ENCODE measurements at regions not wholly inside any gene's neighbourhood (a gene's known extent, or its start where the extent isn't known, plus 50 kb on each side); places are given as distances from the start of the nearest gene placed in this dataset.
"Not testable (repeated sequence)": the region's sequence is repeated elsewhere in the genome, so short reads cannot be mapped to it uniquely, and the experiment has no call there.

DNA sequence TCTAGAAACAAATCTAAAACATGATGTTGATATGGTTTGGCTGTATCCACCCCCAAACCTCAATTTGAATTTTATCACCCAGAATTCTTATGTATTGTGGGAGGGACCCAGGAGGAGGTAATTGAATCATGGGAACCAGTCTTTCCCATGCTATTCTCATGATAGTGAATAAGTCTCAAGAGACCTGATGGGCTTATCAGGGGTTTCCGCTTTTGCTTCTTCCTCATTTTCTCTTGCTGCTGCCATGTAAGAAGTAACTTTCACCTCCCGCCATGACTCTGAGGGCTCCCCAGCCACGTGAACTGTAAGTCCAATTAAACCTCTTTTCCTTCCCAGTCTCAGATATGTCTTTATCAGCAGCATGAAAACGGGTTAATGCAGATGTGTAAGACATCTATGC, 232.7 kb upstream of the ONECUT1 start:
- ATAC-seq (ENCODE audit: insufficient read depth, low read depth): no peak
- TF ChIP-seq EZH2 (IDR thresholded peaks at IDR 0.05; ENCODE audit: borderline replicate concordance, low read depth, low read length, severe bottlenecking): no peak
- TF ChIP-seq, protein P1, sequence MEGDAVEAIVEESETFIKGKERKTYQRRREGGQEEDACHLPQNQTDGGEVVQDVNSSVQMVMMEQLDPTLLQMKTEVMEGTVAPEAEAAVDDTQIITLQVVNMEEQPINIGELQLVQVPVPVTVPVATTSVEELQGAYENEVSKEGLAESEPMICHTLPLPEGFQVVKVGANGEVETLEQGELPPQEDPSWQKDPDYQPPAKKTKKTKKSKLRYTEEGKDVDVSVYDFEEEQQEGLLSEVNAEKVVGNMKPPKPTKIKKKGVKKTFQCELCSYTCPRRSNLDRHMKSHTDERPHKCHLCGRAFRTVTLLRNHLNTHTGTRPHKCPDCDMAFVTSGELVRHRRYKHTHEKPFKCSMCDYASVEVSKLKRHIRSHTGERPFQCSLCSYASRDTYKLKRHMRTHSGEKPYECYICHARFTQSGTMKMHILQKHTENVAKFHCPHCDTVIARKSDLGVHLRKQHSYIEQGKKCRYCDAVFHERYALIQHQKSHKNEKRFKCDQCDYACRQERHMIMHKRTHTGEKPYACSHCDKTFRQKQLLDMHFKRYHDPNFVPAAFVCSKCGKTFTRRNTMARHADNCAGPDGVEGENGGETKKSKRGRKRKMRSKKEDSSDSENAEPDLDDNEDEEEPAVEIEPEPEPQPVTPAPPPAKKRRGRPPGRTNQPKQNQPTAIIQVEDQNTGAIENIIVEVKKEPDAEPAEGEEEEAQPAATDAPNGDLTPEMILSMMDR (IDR thresholded peaks at IDR 0.05; ENCODE audit: borderline replicate concordance, extremely low read depth, low read length, poor library complexity, severe bottlenecking): no peak
- DNase-seq: no peak

DNA sequence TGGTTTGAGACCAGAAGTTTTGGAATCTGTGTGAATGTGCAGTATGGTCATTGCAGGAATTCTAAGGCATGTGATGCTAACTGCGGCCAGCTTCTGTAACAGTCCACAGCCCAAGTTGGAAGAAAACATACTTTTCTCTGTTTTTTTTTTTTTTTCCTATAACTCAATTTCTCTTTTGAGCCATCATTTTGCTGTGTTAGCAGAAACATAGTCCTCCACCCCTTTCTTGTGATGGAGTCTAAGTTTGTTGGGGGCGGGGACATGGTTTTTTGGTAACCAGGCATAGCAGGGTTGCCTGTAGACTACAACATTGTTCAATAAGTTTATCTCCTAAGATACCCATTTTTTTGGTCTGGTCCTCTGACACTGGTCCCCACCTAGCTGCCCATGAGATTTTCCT, 223.2 kb upstream of the ONECUT1 start:
- TF ChIP-seq, protein P1 (IDR thresholded peaks at IDR 0.05; ENCODE audit: borderline replicate concordance, extremely low read depth, low read length, poor library complexity, severe bottlenecking): no peak
- no peak for ATAC-seq (ENCODE audit: insufficient read depth, low read depth)
- Histone ChIP-seq H3K27me3 (ENCODE audit: insufficient read depth, low read length, poor library complexity) (no peaks in the 10 kb centered on the region), H3K36me3 (ENCODE audit: insufficient read depth, low read length) (no peaks in the 10 kb centered on the region), H3K79me2 (ENCODE audit: insufficient read depth, low read length) (no peaks in the 10 kb centered on the region), H3K9me3 (ENCODE audit: insufficient read depth, low read length, severe bottlenecking) (no peaks in the 10 kb centered on the region), H3K27ac (ENCODE audit: low read length) (no peak overlapping the region), H2AFZ (ENCODE audit: low read depth, low read length) (no peak overlapping the region), H3K4me2 (ENCODE audit: insufficient read depth, low read length) (no peak overlapping the region), H3K4me3 (ENCODE audit: low read depth in 1 of 2, low read length in 2 of 2) (no peak overlapping the region), H3K4me1 (ENCODE audit: insufficient read depth, low read length) (no peaks in the 10 kb centered on the region), H3K9ac (ENCODE audit: low read depth, low read length) (no peak overlapping the region), H4K20me1 (ENCODE audit: insufficient read depth, low read length) (no peaks in the 10 kb centered on the region)
- DNase-seq: no peak

More for the DNA sequence above, 232.7 kb upstream of the ONECUT1 start:
- Histone ChIP-seq H3K9ac (ENCODE audit: low read depth, low read length) (no peak overlapping the region), H3K4me3 (ENCODE audit: low read depth in 1 of 2, low read length in 2 of 2) (no peak overlapping the region), H3K79me2 (ENCODE audit: insufficient read depth, low read length) (no peaks in the 10 kb centered on the region), H3K27me3 (ENCODE audit: insufficient read depth, low read length, poor library complexity) (no peaks in the 10 kb centered on the region), H4K20me1 (ENCODE audit: insufficient read depth, low read length) (no peaks in the 10 kb centered on the region), H3K27ac (ENCODE audit: low read length) (no peak overlapping the region), H3K36me3 (ENCODE audit: insufficient read depth, low read length) (no peaks in the 10 kb centered on the region), H3K4me1 (ENCODE audit: insufficient read depth, low read length) (no peaks in the 10 kb centered on the region), H2AFZ (ENCODE audit: low read depth, low read length) (no peak overlapping the region), H3K4me2 (ENCODE audit: insufficient read depth, low read length) (no peak overlapping the region), H3K9me3 (ENCODE audit: insufficient read depth, low read length, severe bottlenecking) (no peaks in the 10 kb centered on the region)

DNA sequence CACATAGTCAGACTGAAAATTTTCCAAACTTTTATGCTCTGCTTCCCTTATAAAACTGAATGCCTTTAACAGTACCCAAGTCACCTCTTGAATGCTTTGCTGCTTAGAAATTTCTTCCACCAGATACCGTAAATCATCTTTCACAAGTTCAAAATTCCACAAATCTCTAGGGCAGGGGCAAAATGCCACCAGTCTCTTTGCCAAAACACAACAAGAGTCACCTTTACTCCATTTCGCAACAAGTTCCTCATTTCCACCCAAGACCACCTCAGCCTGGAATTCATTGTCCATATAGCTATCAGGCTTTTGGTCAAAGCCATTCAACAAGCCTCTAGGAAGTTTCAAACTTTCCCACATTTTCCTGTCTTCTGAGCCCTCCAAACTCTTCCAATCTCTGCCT, 221.6 kb upstream of the ONECUT1 start:
- H3K9me3 ChIP-seq (ENCODE audit: insufficient read depth, low read length, severe bottlenecking); H3K4me2 ChIP-seq (ENCODE audit: insufficient read depth, low read length); H3K27ac ChIP-seq (ENCODE audit: low read length); ATAC-seq (ENCODE audit: insufficient read depth, low read depth); DNase-seq; H2AFZ ChIP-seq (ENCODE audit: low read depth, low read length); H3K4me3 ChIP-seq (ENCODE audit: low read depth in 1 of 2, low read length in 2 of 2); H3K9ac ChIP-seq (ENCODE audit: low read depth, low read length); H3K36me3 ChIP-seq (ENCODE audit: insufficient read depth, low read length); H3K4me1 ChIP-seq (ENCODE audit: insufficient read depth, low read length); H3K27me3 ChIP-seq (ENCODE audit: insufficient read depth, low read length, poor library complexity); H4K20me1 ChIP-seq (ENCODE audit: insufficient read depth, low read length); H3K79me2 ChIP-seq (ENCODE audit: insufficient read depth, low read length): not testable (repeated sequence)

DNA sequence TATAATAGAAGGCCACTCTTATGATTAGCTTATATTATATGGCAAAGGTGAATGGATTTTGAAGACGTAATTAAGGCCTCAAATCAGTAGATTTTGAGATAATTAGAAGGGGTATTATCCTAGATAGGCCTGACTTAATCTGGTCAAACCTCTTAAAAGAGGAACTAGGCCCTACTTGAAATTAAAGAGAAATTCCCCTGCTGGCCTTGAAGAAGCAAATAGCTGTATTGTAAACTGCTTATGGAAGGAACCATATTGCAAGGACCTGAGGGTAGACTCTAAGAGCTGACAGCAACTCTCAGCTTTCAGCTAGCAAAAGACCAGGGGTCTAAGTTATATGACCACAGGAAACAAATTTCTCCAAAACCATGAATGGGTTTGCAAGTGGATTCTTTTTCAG, 219.0 kb upstream of the ONECUT1 start:
- no peak overlapping the region for H3K27ac ChIP-seq (ENCODE audit: low read length)
- H4K20me1 ChIP-seq (ENCODE audit: insufficient read depth, low read length): no peaks in the 10 kb centered on the region
- H3K9ac ChIP-seq (ENCODE audit: low read depth, low read length): no peak overlapping the region
- no peak overlapping the region for H3K4me3 ChIP-seq (ENCODE audit: low read depth in 1 of 2, low read length in 2 of 2)
- no peaks in the 10 kb centered on the region for H3K36me3 ChIP-seq (ENCODE audit: insufficient read depth, low read length)
- H3K4me2 ChIP-seq (ENCODE audit: insufficient read depth, low read length): no peak overlapping the region
- peaks cover 6% of the 10 kb centered on the region for H3K27me3 ChIP-seq (ENCODE audit: insufficient read depth, low read length, poor library complexity)
- ATAC-seq (ENCODE audit: insufficient read depth, low read depth) (no peak), DNase-seq (no peak)
- H2AFZ ChIP-seq (ENCODE audit: low read depth, low read length): no peak overlapping the region
- H3K9me3 ChIP-seq (ENCODE audit: insufficient read depth, low read length, severe bottlenecking): no peaks in the 10 kb centered on the region
- H3K4me1 ChIP-seq (ENCODE audit: insufficient read depth, low read length): no peaks in the 10 kb centered on the region
- no peak for TF ChIP-seq EZH2 (IDR thresholded peaks at IDR 0.05; ENCODE audit: borderline replicate concordance, low read depth, low read length, severe bottlenecking)
- TF ChIP-seq, protein P1 (IDR thresholded peaks at IDR 0.05; ENCODE audit: borderline replicate concordance, extremely low read depth, low read length, poor library complexity, severe bottlenecking): no peak
- H3K79me2 ChIP-seq (ENCODE audit: insufficient read depth, low read length): no peaks in the 10 kb centered on the region
